ENCODE measurements at regions not wholly inside any gene's neighbourhood (a gene's known extent, or its start where the extent isn't known, plus 50 kb on each side); places are given as distances from the start of the nearest gene placed in this dataset.

DNA sequence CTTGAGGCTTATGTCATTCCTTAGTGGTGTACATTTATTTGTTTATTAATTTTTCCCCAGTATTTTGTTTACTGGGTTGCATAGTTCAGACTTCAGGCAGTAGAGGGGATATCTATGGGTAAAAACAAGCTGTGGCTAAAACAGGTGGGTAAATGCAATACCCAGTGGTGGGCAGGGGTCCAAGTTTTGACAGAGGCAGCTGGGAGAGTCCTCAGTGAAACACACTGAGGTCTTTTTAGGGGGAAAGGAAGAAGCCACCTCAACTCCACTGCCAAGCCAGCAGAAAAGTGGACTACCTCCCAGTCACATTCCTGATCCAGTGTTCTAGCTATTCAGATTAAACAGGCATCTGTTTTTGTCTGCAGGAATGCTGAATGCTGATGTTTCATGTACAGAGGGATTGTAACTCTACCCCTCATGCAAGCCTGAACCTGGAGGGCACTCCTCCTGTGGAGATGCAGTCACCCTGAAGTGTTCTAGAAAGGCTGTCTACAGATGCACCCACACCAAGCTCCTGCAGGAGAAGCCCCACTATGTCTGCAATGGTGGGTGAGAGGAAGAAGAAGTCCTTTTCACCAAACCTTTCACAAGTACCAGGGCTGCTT lies 757.8 kb downstream of the INHBA start:
- no peak for DNase-seq
- H3K4me3 Mint-ChIP-seq = no peak overlapping the region
- H3K9me3 Mint-ChIP-seq = peaks cover 17% of the 10 kb centered on the region
- H3K36me3 Mint-ChIP-seq (ENCODE audit: low read depth) = no peaks in the 10 kb centered on the region
- TF ChIP-seq, protein P1, sequence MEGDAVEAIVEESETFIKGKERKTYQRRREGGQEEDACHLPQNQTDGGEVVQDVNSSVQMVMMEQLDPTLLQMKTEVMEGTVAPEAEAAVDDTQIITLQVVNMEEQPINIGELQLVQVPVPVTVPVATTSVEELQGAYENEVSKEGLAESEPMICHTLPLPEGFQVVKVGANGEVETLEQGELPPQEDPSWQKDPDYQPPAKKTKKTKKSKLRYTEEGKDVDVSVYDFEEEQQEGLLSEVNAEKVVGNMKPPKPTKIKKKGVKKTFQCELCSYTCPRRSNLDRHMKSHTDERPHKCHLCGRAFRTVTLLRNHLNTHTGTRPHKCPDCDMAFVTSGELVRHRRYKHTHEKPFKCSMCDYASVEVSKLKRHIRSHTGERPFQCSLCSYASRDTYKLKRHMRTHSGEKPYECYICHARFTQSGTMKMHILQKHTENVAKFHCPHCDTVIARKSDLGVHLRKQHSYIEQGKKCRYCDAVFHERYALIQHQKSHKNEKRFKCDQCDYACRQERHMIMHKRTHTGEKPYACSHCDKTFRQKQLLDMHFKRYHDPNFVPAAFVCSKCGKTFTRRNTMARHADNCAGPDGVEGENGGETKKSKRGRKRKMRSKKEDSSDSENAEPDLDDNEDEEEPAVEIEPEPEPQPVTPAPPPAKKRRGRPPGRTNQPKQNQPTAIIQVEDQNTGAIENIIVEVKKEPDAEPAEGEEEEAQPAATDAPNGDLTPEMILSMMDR (IDR thresholded peaks at IDR 0.05) = no peak
- H3K4me1 Mint-ChIP-seq = no peaks in the 10 kb centered on the region
- no peak for ATAC-seq (ENCODE audit: low read depth)
- no peak overlapping the region for H3K27ac Mint-ChIP-seq
- intact Hi-C loops (cut with micrococcal nuclease) = no loop called here
- CTCF ChIA-PET = no interaction called here
- POLR2A ChIA-PET = no interaction called here
- H3K27me3 Mint-ChIP-seq = no peaks in the 10 kb centered on the region

DNA sequence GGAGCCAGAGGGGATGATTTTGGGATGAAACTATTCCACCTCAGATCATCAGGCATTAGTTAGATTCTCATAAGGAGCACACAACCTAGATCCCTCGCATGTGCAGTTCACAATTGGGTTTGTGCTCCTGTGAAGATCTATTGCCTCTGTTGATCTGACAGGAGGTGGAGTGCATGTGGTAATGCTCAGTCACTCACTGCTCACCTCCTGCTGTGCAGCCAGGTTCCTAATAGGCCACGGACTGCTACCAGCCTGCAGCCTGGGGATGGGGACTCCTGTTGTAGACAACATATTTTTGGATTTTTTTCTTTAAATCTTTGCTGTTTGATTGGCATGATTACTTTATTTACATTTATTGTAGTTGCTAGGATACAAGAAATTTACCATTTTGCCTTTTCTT lies 765.0 kb downstream of the INHBA start:
- DNase-seq (no peak), ATAC-seq (ENCODE audit: low read depth) (no peak)
- Mint-ChIP-seq H3K4me3 (no peak overlapping the region), H3K27ac (no peak overlapping the region), H3K9me3 (peaks cover 2% of the 10 kb centered on the region), H3K27me3 (no peaks in the 10 kb centered on the region), H3K4me1 (no peaks in the 10 kb centered on the region), H3K36me3 (ENCODE audit: low read depth) (no peaks in the 10 kb centered on the region)
- TF ChIP-seq, protein P1 (IDR thresholded peaks at IDR 0.05) = no peak
- ChIA-PET CTCF (no interaction called here), POLR2A (no interaction called here)
- intact Hi-C loops (cut with micrococcal nuclease) = no loop called here

DNA sequence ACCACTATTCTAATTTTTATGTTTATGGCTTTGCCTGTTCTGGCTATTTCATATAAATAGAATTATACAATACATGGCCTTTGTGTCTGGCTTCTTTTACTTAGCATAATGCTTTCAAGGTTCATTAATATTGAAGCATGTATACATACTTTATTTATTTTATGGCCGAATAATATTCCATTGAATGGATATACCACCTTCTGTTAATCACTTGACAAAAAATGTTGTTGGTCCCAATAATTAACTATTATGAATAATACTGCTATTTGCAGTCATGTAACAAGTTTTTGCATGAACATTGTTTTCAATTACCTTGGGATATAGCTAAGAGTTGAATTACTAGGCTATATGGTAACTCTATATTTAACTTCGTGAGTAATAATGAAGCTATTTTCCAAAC lies 767.5 kb downstream of the INHBA start:
- Mint-ChIP-seq H3K27me3 (no peaks in the 10 kb centered on the region), H3K4me3 (no peak overlapping the region), H3K36me3 (ENCODE audit: low read depth) (no peaks in the 10 kb centered on the region), H3K27ac (no peak overlapping the region), H3K9me3 (peaks cover 2% of the 10 kb centered on the region), H3K4me1 (no peaks in the 10 kb centered on the region)
- DNase-seq = no peak
- ChIA-PET POLR2A (no interaction called here), CTCF (no interaction called here)
- TF ChIP-seq, protein P1 (IDR thresholded peaks at IDR 0.05) = no peak
- no peak for ATAC-seq (ENCODE audit: low read depth)
- intact Hi-C loops (cut with micrococcal nuclease) = no loop called here

DNA sequence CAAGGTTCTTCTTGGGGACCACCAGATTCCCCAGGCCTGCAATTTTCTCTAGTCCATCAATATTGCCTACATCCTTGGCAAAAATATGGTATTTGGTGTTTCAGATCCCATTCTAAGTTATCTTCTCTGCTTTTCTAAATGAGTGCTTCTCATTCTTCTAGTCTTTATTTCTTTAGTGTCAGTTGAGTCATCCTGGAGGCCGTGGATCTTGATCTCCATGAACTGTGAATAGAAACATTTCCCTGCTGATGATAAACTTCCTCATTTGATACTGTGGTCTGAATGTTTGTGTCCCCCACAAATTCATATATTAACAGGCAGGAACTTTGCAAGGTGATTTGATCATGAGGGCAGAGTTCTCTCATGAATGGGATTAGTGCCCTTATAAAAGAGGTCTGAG lies 779.3 kb downstream of the INHBA start:
- Mint-ChIP-seq H3K27me3 (no peaks in the 10 kb centered on the region), H3K4me3 (no peak overlapping the region), H3K4me1 (no peaks in the 10 kb centered on the region), H3K36me3 (ENCODE audit: low read depth) (no peaks in the 10 kb centered on the region), H3K27ac (no peak overlapping the region), H3K9me3 (peaks cover 2% of the 10 kb centered on the region)
- intact Hi-C loops (cut with micrococcal nuclease) = no loop called here
- ATAC-seq (ENCODE audit: low read depth) = no peak
- TF ChIP-seq, protein P1 (IDR thresholded peaks at IDR 0.05) = no peak
- POLR2A ChIA-PET = no interaction called here
- CTCF ChIA-PET = no interaction called here
- no peak for DNase-seq

DNA sequence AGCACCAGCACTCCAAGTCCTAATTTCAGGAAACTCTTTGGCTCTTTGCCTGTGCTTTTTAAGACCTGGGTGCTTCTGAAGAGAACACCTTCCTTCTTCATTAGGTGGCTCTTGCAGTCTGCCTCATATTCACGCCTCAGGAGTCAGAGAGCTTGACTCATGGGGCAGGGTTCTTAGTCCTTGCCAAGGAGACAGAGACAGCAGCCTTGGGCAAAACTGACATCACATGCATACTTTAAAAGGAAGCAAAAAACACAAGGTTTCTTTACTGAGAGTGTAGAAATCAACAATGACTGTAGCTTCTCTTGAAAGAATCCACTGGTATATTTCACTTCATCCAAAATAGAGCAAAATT lies 780.6 kb downstream of the INHBA start:
- Mint-ChIP-seq H3K4me1 (no peaks in the 10 kb centered on the region), H3K9me3 (peaks cover 4% of the 10 kb centered on the region), H3K27me3 (no peaks in the 10 kb centered on the region), H3K4me3 (no peak overlapping the region), H3K27ac (no peak overlapping the region), H3K36me3 (ENCODE audit: low read depth) (no peaks in the 10 kb centered on the region)
- DNase-seq = no peak
- ChIA-PET POLR2A (no interaction called here), CTCF (no interaction called here)
- TF ChIP-seq, protein P1 (IDR thresholded peaks at IDR 0.05) = no peak
- intact Hi-C loops (cut with micrococcal nuclease) = no loop called here
- ATAC-seq (ENCODE audit: low read depth) = no peak
